ENCODE measurements at regions not wholly inside any gene's neighbourhood (a gene's known extent, or its start where the extent isn't known, plus 50 kb on each side); places are given as distances from the start of the nearest gene placed in this dataset.

DNA sequence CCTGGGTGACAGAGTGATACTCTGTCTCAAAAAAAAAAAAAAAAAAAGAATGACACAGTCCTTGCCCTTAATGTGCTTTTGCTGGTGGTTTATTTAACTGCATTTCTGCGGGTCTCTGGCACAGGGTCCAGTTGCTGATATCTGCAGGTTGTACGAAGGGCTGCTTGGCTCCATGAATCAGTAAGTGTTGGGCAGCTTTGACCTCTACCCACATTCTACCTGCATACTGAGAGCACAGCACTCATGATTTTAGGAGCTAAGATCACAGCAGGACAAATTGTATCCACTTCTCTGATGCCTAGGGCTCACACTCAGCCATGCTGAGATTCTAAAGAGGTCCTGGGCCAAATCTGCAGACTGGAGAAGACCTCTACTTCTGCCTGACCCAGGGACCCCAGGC lies 119.4 kb upstream of the MYCN start:
- TF ChIP-seq, protein P1, sequence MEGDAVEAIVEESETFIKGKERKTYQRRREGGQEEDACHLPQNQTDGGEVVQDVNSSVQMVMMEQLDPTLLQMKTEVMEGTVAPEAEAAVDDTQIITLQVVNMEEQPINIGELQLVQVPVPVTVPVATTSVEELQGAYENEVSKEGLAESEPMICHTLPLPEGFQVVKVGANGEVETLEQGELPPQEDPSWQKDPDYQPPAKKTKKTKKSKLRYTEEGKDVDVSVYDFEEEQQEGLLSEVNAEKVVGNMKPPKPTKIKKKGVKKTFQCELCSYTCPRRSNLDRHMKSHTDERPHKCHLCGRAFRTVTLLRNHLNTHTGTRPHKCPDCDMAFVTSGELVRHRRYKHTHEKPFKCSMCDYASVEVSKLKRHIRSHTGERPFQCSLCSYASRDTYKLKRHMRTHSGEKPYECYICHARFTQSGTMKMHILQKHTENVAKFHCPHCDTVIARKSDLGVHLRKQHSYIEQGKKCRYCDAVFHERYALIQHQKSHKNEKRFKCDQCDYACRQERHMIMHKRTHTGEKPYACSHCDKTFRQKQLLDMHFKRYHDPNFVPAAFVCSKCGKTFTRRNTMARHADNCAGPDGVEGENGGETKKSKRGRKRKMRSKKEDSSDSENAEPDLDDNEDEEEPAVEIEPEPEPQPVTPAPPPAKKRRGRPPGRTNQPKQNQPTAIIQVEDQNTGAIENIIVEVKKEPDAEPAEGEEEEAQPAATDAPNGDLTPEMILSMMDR (IDR thresholded peaks at IDR 0.05) = no peak
- TF ChIP-seq POLR2A (IDR thresholded peaks at IDR 0.05) = no peak

Measured in Peyer's patch (tissue), 4 donors.